H7 (cell line): ENCODE measurements at regions not wholly inside any gene's neighbourhood (a gene's known extent, or its start where the extent isn't known, plus 50 kb on each side); places are given as distances from the start of the nearest gene placed in this dataset.
A peak's percentile ranks its signal among the peaks of the same experiment; 100 is the strongest.
"Not testable (repeated sequence)": the region's sequence is repeated elsewhere in the genome, so short reads cannot be mapped to it uniquely, and the experiment has no call there.

Experiments used
- DNase-seq: peaks from one replicate; pipeline ENCODE4 v3.0.0; 2012
- H3K27me3 ChIP-seq: 2 replicates; pipeline ENCODE4 v1.6.0; 2011; ENCODE audit warnings: mild to moderate bottlenecking, low read length; ENCODE audit not compliant: control insufficient read depth, insufficient read depth
- H3K36me3 ChIP-seq: replicated peaks from 2 replicates; pipeline ENCODE4 v1.5.1; 2011; ENCODE audit warnings: low read length; ENCODE audit not compliant: control insufficient read depth, insufficient read depth
- H3K4me3 ChIP-seq: 2 replicates; pipeline ENCODE4 v1.5.1; 2011; ENCODE audit warnings: low read depth, mild to moderate bottlenecking, control low read depth, low read length, moderate library complexity; ENCODE audit not compliant: insufficient read depth

DNA sequence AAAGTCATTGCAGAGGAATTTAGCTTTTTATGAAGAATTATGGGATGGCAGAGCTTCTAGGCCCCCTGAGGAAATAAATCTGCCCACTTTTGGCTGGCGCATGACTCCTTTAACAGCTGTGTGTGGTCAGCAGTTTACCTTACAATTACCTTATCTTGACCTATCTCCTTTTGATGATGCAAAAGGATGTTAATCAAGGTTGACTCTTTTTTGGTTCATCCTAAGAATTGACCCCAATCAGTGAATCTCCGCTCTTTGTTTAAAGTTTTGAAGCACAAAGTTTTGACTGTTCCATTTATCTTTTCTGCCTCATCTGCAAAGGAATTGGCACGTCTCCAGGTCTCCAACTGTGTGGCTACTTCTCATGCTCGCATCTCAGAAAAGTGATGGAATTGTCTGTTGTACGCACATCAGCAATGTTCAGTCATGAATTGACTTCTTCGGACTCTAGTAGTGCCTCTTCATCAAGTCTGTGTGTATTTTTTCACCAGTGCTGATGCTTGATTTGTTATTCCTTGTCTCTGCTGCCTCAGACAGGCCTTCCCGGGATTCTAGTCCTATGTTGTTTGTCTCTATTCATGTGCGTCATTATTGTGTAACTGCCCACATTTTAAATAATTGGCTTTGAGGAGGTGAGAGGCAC lies 196.2 kb upstream of the CFAP20DC start:
- Histone ChIP-seq H3K4me3 (no peak overlapping the region), H3K27me3 (no peaks in the 10 kb centered on the region), H3K36me3 (no peaks in the 10 kb centered on the region)
- DNase-seq: no peak

DNA sequence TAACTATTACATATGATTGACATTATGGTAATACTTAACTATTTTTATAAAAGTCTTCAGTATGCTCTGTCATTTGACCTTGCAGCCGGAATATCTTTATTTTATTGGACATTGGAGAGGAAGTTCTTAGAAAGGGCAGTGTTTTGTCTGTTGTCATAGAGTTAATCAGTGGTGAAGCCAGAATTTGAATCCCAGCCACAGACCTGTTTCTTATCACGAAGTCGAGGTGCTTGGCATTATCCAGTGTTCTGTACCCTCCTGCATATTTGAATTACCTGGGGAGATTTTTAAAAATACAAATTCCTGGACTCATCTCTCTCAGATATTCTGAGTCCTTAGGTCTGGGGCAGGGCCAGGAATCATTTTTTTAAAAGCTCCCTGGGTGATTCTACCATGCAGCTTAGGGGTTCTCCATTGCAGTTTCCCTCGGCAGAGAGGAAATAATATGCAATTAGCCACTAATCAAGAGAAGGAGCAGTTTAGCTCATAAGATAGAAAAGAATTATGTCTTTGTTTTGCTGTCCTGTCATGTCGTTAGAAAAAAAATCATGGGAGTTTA lies 195.6 kb upstream of the CFAP20DC start:
- Histone ChIP-seq H3K27me3 (no peaks in the 10 kb centered on the region), H3K36me3 (no peaks in the 10 kb centered on the region), H3K4me3 (no peak overlapping the region)
- no peak for DNase-seq

GRCh38 chr3:59244343-59244742 lies 194.5 kb upstream of the CFAP20DC start:
- Histone ChIP-seq H3K36me3 (no peaks in the 10 kb centered on the region), H3K4me3 (no peak overlapping the region), H3K27me3 (no peaks in the 10 kb centered on the region)
- no peak for DNase-seq

- H3K27me3 ChIP-seq: no peaks in the 10 kb centered on the region
- H3K36me3 ChIP-seq: no peaks in the 10 kb centered on the region
- H3K4me3 ChIP-seq: no peak overlapping the region
- no peak for DNase-seq
These were observed 193.7 kb upstream of the CFAP20DC start for GRCh38 chr3:59243476-59243875.

GRCh38 chr3:59240666-59241255 lies 190.9 kb upstream of the CFAP20DC start:
- no peak for DNase-seq
- Histone ChIP-seq H3K36me3 (no peaks in the 10 kb centered on the region), H3K27me3 (no peaks in the 10 kb centered on the region), H3K4me3 (no peak overlapping the region)

- DNase-seq: no peak
- Histone ChIP-seq H3K36me3 (no peaks in the 10 kb centered on the region), H3K4me3 (no peak overlapping the region), H3K27me3 (no peaks in the 10 kb centered on the region)
These were observed 187.3 kb upstream of the CFAP20DC start for GRCh38 chr3:59237121-59237520.

DNA sequence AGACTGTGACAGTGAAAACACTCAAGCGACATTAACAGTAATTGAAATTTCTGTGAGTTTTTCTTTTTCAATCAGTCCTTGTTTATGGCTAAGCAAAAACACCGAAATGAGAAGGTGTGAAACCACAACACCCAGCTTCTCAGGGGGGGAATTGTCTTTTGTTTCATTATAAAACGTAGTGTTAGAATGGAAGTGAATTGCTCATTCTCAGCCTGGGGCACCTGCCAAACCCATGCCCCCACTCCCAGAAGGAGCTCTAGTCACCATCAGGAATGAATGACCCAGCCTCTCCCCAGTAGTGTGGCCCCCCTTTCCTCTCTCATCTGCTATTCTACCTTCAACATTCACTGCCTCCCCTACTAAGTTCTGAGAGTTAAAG lies 185.8 kb upstream of the CFAP20DC start:
- H3K36me3 ChIP-seq: no peaks in the 10 kb centered on the region
- no peak for DNase-seq
- H3K27me3 ChIP-seq: no peaks in the 10 kb centered on the region
- H3K4me3 ChIP-seq: no peak overlapping the region

DNA sequence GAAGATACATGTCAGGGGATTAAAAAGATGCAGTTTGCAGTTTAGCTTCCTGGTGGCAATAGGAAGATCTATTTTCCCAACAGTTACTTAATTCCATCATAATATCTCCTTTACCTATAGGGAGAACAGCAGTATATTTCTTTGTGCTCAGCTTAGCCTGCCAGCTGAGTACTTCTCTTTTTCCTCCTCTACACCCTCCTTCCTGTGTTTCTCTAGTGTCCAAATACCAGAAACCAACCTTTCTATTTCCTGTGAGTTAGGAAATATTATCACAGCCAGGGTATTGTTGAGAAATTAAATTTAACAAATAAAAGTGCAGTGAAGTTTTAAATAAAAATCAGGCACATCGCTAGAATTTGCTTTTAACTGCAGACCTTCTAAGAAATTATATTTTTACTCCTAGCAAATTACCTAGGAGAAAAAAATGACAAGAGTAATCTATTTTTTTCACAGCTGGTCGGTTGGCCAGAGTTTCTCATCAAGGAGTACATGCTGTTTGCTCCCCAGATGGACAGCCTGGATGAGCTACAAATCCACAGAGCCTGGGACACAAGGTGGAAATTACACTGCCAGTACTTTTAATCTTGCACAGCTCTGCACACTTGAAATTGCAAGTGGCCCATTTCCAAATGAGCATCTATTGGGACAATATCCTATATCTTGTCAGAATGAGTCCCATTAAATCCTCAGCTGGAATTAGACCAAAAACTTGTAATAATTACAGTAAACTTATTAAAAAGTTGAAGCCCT lies 185.2 kb upstream of the CFAP20DC start:
- H3K36me3 ChIP-seq: no peaks in the 10 kb centered on the region
- no peak overlapping the region for H3K4me3 ChIP-seq
- H3K27me3 ChIP-seq: no peaks in the 10 kb centered on the region
- DNase-seq: no peak

- H3K27me3 ChIP-seq, H3K36me3 ChIP-seq, H3K4me3 ChIP-seq, DNase-seq: not testable (repeated sequence)
These were observed 180.6 kb upstream of the CFAP20DC start for GRCh38 chr3:59230379-59230778.

- Histone ChIP-seq H3K27me3 (no peaks in the 10 kb centered on the region), H3K36me3 (no peaks in the 10 kb centered on the region), H3K4me3 (no peak overlapping the region)
- no peak for DNase-seq
These were observed 164.0 kb upstream of the CFAP20DC start for GRCh38 chr3:59213860-59214259.

- peak; percentile 33 for DNase-seq
- no peaks in the 10 kb centered on the region for H3K36me3 ChIP-seq
- no peak overlapping the region for H3K4me3 ChIP-seq
- no peaks in the 10 kb centered on the region for H3K27me3 ChIP-seq
These were observed 162.4 kb upstream of the CFAP20DC start for GRCh38 chr3:59212128-59212779.

DNA sequence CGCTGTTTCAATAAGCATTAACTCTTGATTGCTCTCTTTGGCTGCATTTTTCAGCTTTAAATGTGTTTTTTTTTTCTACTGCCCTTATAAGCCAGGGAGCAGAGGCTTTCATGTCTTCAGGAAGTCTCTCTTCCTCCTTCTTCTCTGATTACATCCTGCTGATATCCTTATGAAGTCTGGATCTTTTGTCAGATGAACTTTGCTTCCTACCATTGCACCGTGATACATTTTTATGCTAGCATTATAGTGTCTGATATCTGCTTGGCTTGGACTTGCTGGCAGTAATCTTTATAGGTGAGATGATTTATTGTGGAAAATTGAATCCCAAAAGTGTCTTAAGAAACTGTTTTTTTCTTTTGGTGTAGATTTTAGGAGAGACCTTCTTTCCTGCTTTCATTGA lies 160.4 kb upstream of the CFAP20DC start:
- no peaks in the 10 kb centered on the region for H3K36me3 ChIP-seq
- H3K4me3 ChIP-seq: no peak overlapping the region
- no peak for DNase-seq
- H3K27me3 ChIP-seq: no peaks in the 10 kb centered on the region

- H3K27me3 ChIP-seq: no peaks in the 10 kb centered on the region
- DNase-seq: no peak
- H3K36me3 ChIP-seq: no peaks in the 10 kb centered on the region
- H3K4me3 ChIP-seq: no peak overlapping the region
These were observed 142.6 kb upstream of the CFAP20DC start for GRCh38 chr3:59192473-59192872.

GRCh38 chr3:59191651-59192050 lies 141.8 kb upstream of the CFAP20DC start:
- DNase-seq: no peak
- no peaks in the 10 kb centered on the region for H3K36me3 ChIP-seq
- H3K27me3 ChIP-seq: no peaks in the 10 kb centered on the region
- no peak overlapping the region for H3K4me3 ChIP-seq

DNA sequence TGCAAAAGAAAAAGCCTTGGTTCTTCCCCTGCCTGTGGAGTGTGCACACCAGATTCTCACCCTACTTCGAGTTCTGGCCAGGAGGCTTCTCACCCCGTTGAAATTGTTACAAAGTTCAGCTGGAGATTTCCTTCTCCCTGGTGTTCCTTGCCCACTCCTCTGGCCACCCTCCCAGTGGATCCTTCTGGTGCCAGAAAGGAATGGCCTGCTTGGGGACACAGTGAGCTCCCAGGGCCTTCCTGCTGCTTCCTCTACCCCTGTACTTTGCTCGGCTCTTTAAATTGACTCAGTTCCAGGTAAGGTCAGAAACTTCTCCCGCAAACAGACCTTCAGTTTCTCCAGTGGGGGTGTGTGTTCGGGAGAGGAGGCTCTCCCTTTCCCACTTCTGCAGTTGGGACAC lies 140.1 kb upstream of the CFAP20DC start:
- DNase-seq: no peak
- Histone ChIP-seq H3K4me3 (no peak overlapping the region), H3K27me3 (no peaks in the 10 kb centered on the region), H3K36me3 (no peaks in the 10 kb centered on the region)
